Right lobe of liver (tissue), 6 donors: ENCODE measurements at regions not wholly inside any gene's neighbourhood (a gene's known extent, or its start where the extent isn't known, plus 50 kb on each side); places are given as distances from the start of the nearest gene placed in this dataset.

ENCODE experiments used
- ATAC-seq, 4 donors: fragments of 200-7000 bp; cut with Tn5 transposase; one replicate each; pipeline ENCODE4 v1.9.1; 2020; ENCODE audit warnings: mild to moderate bottlenecking in 4 of 4, moderate library complexity in 4 of 4
- DNase-seq, 3 donors: peaks; one replicate each; pipeline ENCODE4 v3.0.0-alpha.2; 2020
- H3K27ac ChIP-seq, 3 donors: fragments of 200-600 bp; one replicate each; pipeline ENCODE4 v1.8.0; 2022
- H3K27me3 ChIP-seq, 2 donors: fragments of 200-600 bp; one replicate each; pipeline ENCODE4 v1.8.0; 2022
- H3K36me3 ChIP-seq, 4 donors: fragments of 200-600 bp; sonication (generic) in 1 of 4; one replicate each; pipeline versions ENCODE4 v1.5.1 to v1.8.0; 2017 to 2022; ENCODE audit warnings: control low read depth in 1 of 4
- H3K4me1 ChIP-seq, 4 donors: fragments of 200-600 bp; sonication (generic) in 1 of 4; one replicate each; pipeline versions ENCODE4 v1.5.1 to v1.8.0; 2017 to 2022; ENCODE audit warnings: control low read depth in 1 of 4
- H3K4me3 ChIP-seq, 3 donors: fragments of 200-600 bp; one replicate each; pipeline ENCODE4 v1.8.0; 2022
- H3K9me3 ChIP-seq, 4 donors: fragments of 200-600 bp; sonication (generic) in 1 of 4; one replicate each; pipeline versions ENCODE4 v1.5.1 to v1.8.0; 2017 to 2022; ENCODE audit warnings: control low read depth in 1 of 4
- CTCF ChIP-seq, 4 donors: fragments of 200-600 bp in 3 of 4; fragments of 450-650 bp in 1 of 4; IDR thresholded peaks; one replicate each; pipeline versions ENCODE4 v1.5.1 to v1.8.0; 2016 to 2022; ENCODE audit warnings: antibody characterized with exemption in 4 of 4, mild to moderate bottlenecking in 2 of 4
- POLR2A ChIP-seq: fragments of 450-650 bp; IDR thresholded peaks from one replicate; pipeline ENCODE4 v1.6.1; 2017; ENCODE audit warnings: antibody characterized with exemption, mild to moderate bottlenecking
- WGBS: methylation state at CpG from one replicate; pipeline ENCODE4 v1.1.6; 2018; ENCODE audit warnings: low coverage, low lambda C conversion rate; ENCODE audit not compliant: insufficient coverage; ENCODE audit errors: missing lambda C conversion rate; 5-methylcytosine and 5-hydroxymethylcytosine counted together
- intact Hi-C, 2 donors: fragments of 100-400 bp; cut with DNase I; formaldehyde crosslinking; loops; one replicate each; pipeline versions ENCODE4 v1.11.2 to v1.14.1; 2022
- donor health status: DM: no; HTN: yes; CAD: no.
- donor health status: DM: no; HTN: no; CAD: no.
- donor health status: DM: no; HTN: no; CAD: no.
- donor health status: DM: no; HTN: yes; CAD: no.
- donor health status: DM: no; HTN: yes; CAD: no.

- H3K27me3 ChIP-seq: no peaks in the 10 kb centered on the region
- WGBS: 24% methylated on average over 2 of the region's 3 CpGs
- DNase-seq (no peak), ATAC-seq (no peak)
- intact Hi-C loops: no loop called here
- TF ChIP-seq CTCF (IDR thresholded peaks at IDR 0.05) (no peak), POLR2A (no peak)
- H3K9me3 ChIP-seq: no peaks in the 10 kb centered on the region
- H3K4me3 ChIP-seq: no peak overlapping the region
- no peaks in the 10 kb centered on the region for H3K36me3 ChIP-seq
- H3K4me1 ChIP-seq: no peaks in the 10 kb centered on the region
- H3K27ac ChIP-seq: no peak overlapping the region
Measured at GRCh38 chr10:81036257-81036656, 498.6 kb downstream of the SH2D4B start.

- DNase-seq (no peak), ATAC-seq (no peak)
- TF ChIP-seq POLR2A: no peak
- TF ChIP-seq CTCF (IDR thresholded peaks at IDR 0.05): no peak
- H3K4me1 ChIP-seq: no peaks in the 10 kb centered on the region
- WGBS: 58% methylated on average over 6 of the region's 6 CpGs
- H3K9me3 ChIP-seq: no peaks in the 10 kb centered on the region
- no peak overlapping the region for H3K4me3 ChIP-seq
- no peaks in the 10 kb centered on the region for H3K36me3 ChIP-seq
- no peak overlapping the region for H3K27ac ChIP-seq
- intact Hi-C loops: no loop called here
- H3K27me3 ChIP-seq: no peaks in the 10 kb centered on the region
Measured at GRCh38 chr10:81040031-81040430, 502.3 kb downstream of the SH2D4B start.

GRCh38 chr10:81040940-81041339 lies 503.2 kb downstream of the SH2D4B start:
- no peak overlapping the region for H3K4me3 ChIP-seq
- TF ChIP-seq CTCF (IDR thresholded peaks at IDR 0.05) (no peak), POLR2A (no peak)
- ATAC-seq (no peak), DNase-seq (no peak)
- 42% methylated on average over 2 of the region's 2 CpGs for WGBS
- no peaks in the 10 kb centered on the region for H3K27me3 ChIP-seq
- intact Hi-C loops: no loop called here
- H3K36me3 ChIP-seq: no peaks in the 10 kb centered on the region
- H3K9me3 ChIP-seq: no peaks in the 10 kb centered on the region
- no peaks in the 10 kb centered on the region for H3K4me1 ChIP-seq
- H3K27ac ChIP-seq: no peak overlapping the region

GRCh38 chr10:81042647-81043046 lies 504.9 kb downstream of the SH2D4B start:
- H3K4me1 ChIP-seq: no peaks in the 10 kb centered on the region
- DNase-seq: no peak
- H3K4me3 ChIP-seq: no peak overlapping the region
- TF ChIP-seq CTCF (IDR thresholded peaks at IDR 0.05) (no peak), POLR2A (no peak)
- ATAC-seq: no peak
- intact Hi-C loops: no loop called here
- H3K27ac ChIP-seq: no peak overlapping the region
- WGBS: 55% methylated on average over 2 of the region's 2 CpGs
- no peaks in the 10 kb centered on the region for H3K9me3 ChIP-seq
- H3K27me3 ChIP-seq: no peaks in the 10 kb centered on the region
- H3K36me3 ChIP-seq: no peaks in the 10 kb centered on the region

- TF ChIP-seq CTCF (IDR thresholded peaks at IDR 0.05): no peak
- TF ChIP-seq POLR2A: no peak
- ATAC-seq: no peak
- 53% methylated on average over 1 of the region's 1 CpG for WGBS
- H3K4me3 ChIP-seq: no peak overlapping the region
- intact Hi-C loops: no loop called here
- DNase-seq: no peak
- no peak overlapping the region for H3K27ac ChIP-seq
- no peaks in the 10 kb centered on the region for H3K4me1 ChIP-seq
- H3K36me3 ChIP-seq: no peaks in the 10 kb centered on the region
- H3K9me3 ChIP-seq: no peaks in the 10 kb centered on the region
- no peaks in the 10 kb centered on the region for H3K27me3 ChIP-seq
Measured at GRCh38 chr10:81065474-81065873, 527.8 kb downstream of the SH2D4B start.
